Activated naive CD4-positive, alpha-beta T cell treated with anti-CD3 and anti-CD28 coated beads, Interleukin-2, amount 10 ng/mL, durations not matched to agents 7 days and 5 days (primary cell): ENCODE measurements at regions not wholly inside any gene's neighbourhood (a gene's known extent, or its start where the extent isn't known, plus 50 kb on each side); places are given as distances from the start of the nearest gene placed in this dataset.

ENCODE experiments used
- CTCF ChIA-PET: fragments of 350-600 bp; sonication (Branson Sonifier 250); formaldehyde crosslinking; loops from one replicate; lab custom pipeline; 2021; ENCODE audit warnings: antibody characterized with exemption; lab: Charles Lee
- DNase-seq: peaks from one replicate; pipeline ENCODE4 v3.0.0-alpha.2; 2020
- H3K27ac Mint-ChIP-seq: one replicate; pipeline ENCODE4 v1.8.0; 2021; ENCODE audit warnings: mild to moderate bottlenecking, moderate library complexity, mixed read lengths
- H3K27me3 Mint-ChIP-seq: one replicate; pipeline ENCODE4 v1.8.0; 2021; ENCODE audit warnings: mild to moderate bottlenecking, mixed read lengths
- H3K36me3 Mint-ChIP-seq: one replicate; pipeline ENCODE4 v1.8.0; 2021; ENCODE audit warnings: mixed read lengths
- H3K4me1 Mint-ChIP-seq: one replicate; pipeline ENCODE4 v1.8.0; 2021; ENCODE audit warnings: mixed read lengths
- H3K4me3 Mint-ChIP-seq: one replicate; pipeline ENCODE4 v1.8.0; 2021; ENCODE audit warnings: mild to moderate bottlenecking, moderate library complexity, mixed read lengths
- H3K9me3 Mint-ChIP-seq: one replicate; pipeline ENCODE4 v1.8.0; 2021; ENCODE audit warnings: mixed read lengths

- DNase-seq = no peak
- H3K27ac Mint-ChIP-seq = no peak overlapping the region
- CTCF ChIA-PET = no interaction called here
- peaks cover 18% of the 10 kb centered on the region for H3K36me3 Mint-ChIP-seq
- peaks cover 4% of the 10 kb centered on the region for H3K9me3 Mint-ChIP-seq
- no peaks in the 10 kb centered on the region for H3K27me3 Mint-ChIP-seq
- no peaks in the 10 kb centered on the region for H3K4me1 Mint-ChIP-seq
- H3K4me3 Mint-ChIP-seq = no peak overlapping the region
These were observed 56.2 kb upstream of the EDEM3 start for GRCh38 chr1:184810735-184811343.

- peaks cover 2% of the 10 kb centered on the region for H3K4me1 Mint-ChIP-seq
- no peaks in the 10 kb centered on the region for H3K9me3 Mint-ChIP-seq
- DNase-seq = no peak
- H3K4me3 Mint-ChIP-seq = no peak overlapping the region
- no peak overlapping the region for H3K27ac Mint-ChIP-seq
- CTCF ChIA-PET = interaction anchor here (0.6 to 6.0 kb wide), 16 partner anchors 9 to 889 kb away, joined by 3 to 165 read pairs (median 6); partner anchors contain the start of gene NIBAN1
- no peaks in the 10 kb centered on the region for H3K27me3 Mint-ChIP-seq
- H3K36me3 Mint-ChIP-seq = peaks cover 17% of the 10 kb centered on the region
These were observed 51.7 kb upstream of the EDEM3 start for GRCh38 chr1:184806296-184806721.

GRCh38 chr1:184805667-184806295 is 51.1 kb upstream of the EDEM3 start:
- DNase-seq = peak; percentile 88
- peaks cover 18% of the 10 kb centered on the region for H3K36me3 Mint-ChIP-seq
- CTCF ChIA-PET = interaction anchor here (0.6 to 6.0 kb wide), 27 partner anchors 9 to 890 kb away, joined by 3 to 165 read pairs (median 4); partner anchors contain the start of gene NIBAN1
- no peaks in the 10 kb centered on the region for H3K27me3 Mint-ChIP-seq
- H3K9me3 Mint-ChIP-seq = no peaks in the 10 kb centered on the region
- H3K4me3 Mint-ChIP-seq = no peak overlapping the region
- peaks cover 2% of the 10 kb centered on the region for H3K4me1 Mint-ChIP-seq
- no peak overlapping the region for H3K27ac Mint-ChIP-seq
